PC-3 (cell line): ENCODE measurements at regions not wholly inside any gene's neighbourhood (a gene's known extent, or its start where the extent isn't known, plus 50 kb on each side); places are given as distances from the start of the nearest gene placed in this dataset.
"Not testable (repeated sequence)": the region's sequence is repeated elsewhere in the genome, so short reads cannot be mapped to it uniquely, and the experiment has no call there.

ENCODE experiments used
- ATAC-seq: fragments of 200-7000 bp; cut with Tn5 transposase; 2 replicates; pipeline ENCODE4 v1.9.1; 2020; ENCODE audit warnings: mild to moderate bottlenecking, moderate library complexity
- BruUV-seq: library from RNA; stranded (reverse); fragments of 400-500 nt; replicated peaks from 2 replicates; lab custom pipeline; 2021; lab: Mats Ljungman, UMichigan
- CTCF ChIA-PET: fragments of 300-600 bp; sonication (Branson Sonifier 250); formaldehyde crosslinking; loops from one replicate; lab custom pipeline; 2022; ENCODE audit warnings: antibody characterized with exemption; lab: Charles Lee
- POLR2A ChIA-PET: fragments of 300-600 bp; sonication (Branson Sonifier 250); formaldehyde crosslinking; loops from one replicate; lab custom pipeline; 2022; ENCODE audit warnings: antibody characterized with exemption; ENCODE audit not compliant: unreplicated experiment; lab: Charles Lee
- DNase-seq: peaks from one replicate; pipeline ENCODE4 v3.0.0-alpha.2; 2015
- H2AFZ ChIP-seq: fragments of 300-600 bp; sonication (generic); 2 replicates; pipeline ENCODE4 v1.6.0; 2016; ENCODE audit warnings: antibody characterized with exemption, low read length
- H3F3A ChIP-seq: fragments of 300-600 bp; sonication (generic); one replicate; pipeline ENCODE4 v1.6.0; 2017; ENCODE audit warnings: antibody characterized with exemption, low read length, control low read depth, mild to moderate bottlenecking; ENCODE audit not compliant: unreplicated experiment
- H3K27ac ChIP-seq: fragments of 300-600 bp; sonication (generic); 2 replicates; pipeline ENCODE4 v1.5.1; 2016; ENCODE audit warnings: mild to moderate bottlenecking, low read length
- H3K27me3 ChIP-seq: fragments of 300-600 bp; sonication (generic); 2 replicates; pipeline ENCODE4 v1.6.1; 2016; ENCODE audit warnings: low read length, mixed read lengths
- H3K36me3 ChIP-seq: fragments of 300-600 bp; sonication (generic); 2 replicates; pipeline ENCODE4 v1.6.1; 2016; ENCODE audit warnings: low read depth, mixed run types, low read length, mixed read lengths
- H3K4me1 ChIP-seq: fragments of 300-600 bp; sonication (generic); 2 replicates; pipeline ENCODE4 v1.5.1; 2016; ENCODE audit warnings: low read length; ENCODE audit not compliant: insufficient read depth
- H3K4me2 ChIP-seq: fragments of 300-600 bp; sonication (generic); 2 replicates; pipeline ENCODE4 v1.6.0; 2016; ENCODE audit warnings: low read length
- H3K4me3 ChIP-seq: fragments of 300-600 bp; sonication (generic); 2 replicates; pipeline ENCODE4 v1.5.1; 2016; ENCODE audit warnings: mild to moderate bottlenecking, low read length, mixed read lengths
- H3K79me2 ChIP-seq: fragments of 300-600 bp; sonication (generic); 2 replicates; pipeline ENCODE4 v1.6.1; 2017; ENCODE audit warnings: low read length, mixed read lengths
- H3K9ac ChIP-seq: fragments of 300-600 bp; sonication (generic); 2 replicates; pipeline ENCODE4 v1.6.0; 2016; ENCODE audit warnings: mild to moderate bottlenecking, low read length
- H3K9me2 ChIP-seq: fragments of 300-600 bp; sonication (generic); replicated peaks from 2 replicates; pipeline ENCODE4 v1.6.1; 2016; ENCODE audit warnings: mixed run types, low read length, mixed read lengths
- H3K9me3 ChIP-seq: fragments of 300-600 bp; sonication (generic); 2 replicates; pipeline ENCODE4 v1.6.1; 2016; ENCODE audit warnings: low read length, mixed read lengths
- H4K20me1 ChIP-seq: fragments of 300-600 bp; sonication (generic); 2 replicates; pipeline ENCODE4 v1.6.1; 2016; ENCODE audit warnings: low read length, mixed read lengths
- CTCF ChIP-seq: fragments of 300-600 bp; sonication (generic); conservative IDR thresholded peaks from 2 replicates; pipeline ENCODE4 v1.5.1; 2017; ENCODE audit warnings: antibody characterized with exemption, low read depth, mild to moderate bottlenecking, low read length
- EZH2 ChIP-seq: fragments of 300-600 bp; sonication (generic); IDR thresholded peaks from one replicate; pipeline ENCODE4 v1.6.1; 2017; ENCODE audit warnings: antibody characterized with exemption, mild to moderate bottlenecking, low read length; ENCODE audit not compliant: unreplicated experiment
- EZH2phosphoT487 ChIP-seq: fragments of 300-600 bp; sonication (generic); IDR thresholded peaks from 2 replicates; pipeline ENCODE4 v1.6.1; 2018; ENCODE audit warnings: mild to moderate bottlenecking, antibody characterized with exemption, low read length, borderline replicate concordance
- intact Hi-C: fragments of 100-400 bp; cut with micrococcal nuclease; formaldehyde crosslinking; loops from 2 replicates; pipeline ENCODE4 v1.9.0; 2023

GRCh38 chr7:9600974-9601373 lies 1167.6 kb downstream of the NXPH1 start:
- H3K4me2 ChIP-seq = no peak overlapping the region
- POLR2A ChIA-PET = no interaction called here
- peak; percentile 42; the same call in 1 of the 2 replicates for ATAC-seq

GRCh38 chr7:9603291-9603690 lies 1169.9 kb downstream of the NXPH1 start:
- no peaks in the 10 kb centered on the region for H3K4me1 ChIP-seq
- no TSS peak for BruUV-seq
- no peak overlapping the region for H3K4me3 ChIP-seq

More at GRCh38 chr7:9600974-9601373, 1167.6 kb downstream of the NXPH1 start:
- CTCF ChIA-PET = no interaction called here
- H3K79me2 ChIP-seq = no peaks in the 10 kb centered on the region
- no peaks in the 10 kb centered on the region for H3K36me3 ChIP-seq
- intact Hi-C loops = no loop called here
- TF ChIP-seq CTCF (peak; percentile 38), EZH2 (no peak)
- H3K9me3 ChIP-seq = no peaks in the 10 kb centered on the region
- DNase-seq = peak; percentile 6
- no peaks in the 10 kb centered on the region for H3F3A ChIP-seq
- H3K4me1 ChIP-seq = no peaks in the 10 kb centered on the region
- no peaks in the 10 kb centered on the region for H4K20me1 ChIP-seq
- no peak overlapping the region for H3K4me3 ChIP-seq
- H3K9me2 ChIP-seq = no peaks in the 10 kb centered on the region
- no peak overlapping the region for H3K9ac ChIP-seq
- no peak overlapping the region for H2AFZ ChIP-seq
- H3K27me3 ChIP-seq = no peaks in the 10 kb centered on the region
- no TSS peak for BruUV-seq
- H3K27ac ChIP-seq = no peak overlapping the region

GRCh38 chr7:9608560-9608959 lies 1175.2 kb downstream of the NXPH1 start:
- no peaks in the 10 kb centered on the region for H3K9me3 ChIP-seq
- H3K9ac ChIP-seq = no peak overlapping the region
- no peak overlapping the region for H3K4me3 ChIP-seq
- H2AFZ ChIP-seq = no peak overlapping the region
- TF ChIP-seq CTCF (no peak), EZH2 (no peak), EZH2phosphoT487 (no peak)
- no peak overlapping the region for H3K4me2 ChIP-seq
- DNase-seq = peak; percentile 9
- H3K27me3 ChIP-seq = no peaks in the 10 kb centered on the region
- H4K20me1 ChIP-seq = no peaks in the 10 kb centered on the region
- H3K4me1 ChIP-seq = no peaks in the 10 kb centered on the region
- peak; percentile 56 for ATAC-seq
- H3F3A ChIP-seq = no peaks in the 10 kb centered on the region
- no TSS peak for BruUV-seq
- H3K9me2 ChIP-seq = no peaks in the 10 kb centered on the region
- no peaks in the 10 kb centered on the region for H3K36me3 ChIP-seq
- POLR2A ChIA-PET = no interaction called here
- CTCF ChIA-PET = no interaction called here
- intact Hi-C loops = no loop called here
- H3K79me2 ChIP-seq = no peaks in the 10 kb centered on the region
- no peak overlapping the region for H3K27ac ChIP-seq

More at GRCh38 chr7:9603291-9603690, 1169.9 kb downstream of the NXPH1 start:
- H3K9ac ChIP-seq = no peak overlapping the region
- H3K9me2 ChIP-seq = no peaks in the 10 kb centered on the region
- no peaks in the 10 kb centered on the region for H3K9me3 ChIP-seq
- H2AFZ ChIP-seq = no peak overlapping the region
- no peak for ATAC-seq
- H3K4me2 ChIP-seq = no peak overlapping the region
- H3F3A ChIP-seq = no peaks in the 10 kb centered on the region
- intact Hi-C loops = no loop called here
- no peaks in the 10 kb centered on the region for H3K36me3 ChIP-seq
- no peaks in the 10 kb centered on the region for H4K20me1 ChIP-seq
- ChIA-PET CTCF (no interaction called here), POLR2A (no interaction called here)
- TF ChIP-seq CTCF (no peak), EZH2 (no peak), EZH2phosphoT487 (no peak)
- no peak for DNase-seq
- H3K27me3 ChIP-seq = no peaks in the 10 kb centered on the region
- H3K79me2 ChIP-seq = no peaks in the 10 kb centered on the region
- no peak overlapping the region for H3K27ac ChIP-seq

- CTCF ChIA-PET, H3K79me2 ChIP-seq: not testable (repeated sequence)
These were observed 1187.5 kb downstream of the NXPH1 start for GRCh38 chr7:9620899-9621298.

More at GRCh38 chr7:9620899-9621298, 1187.5 kb downstream of the NXPH1 start:
- H2AFZ ChIP-seq, H3K27ac ChIP-seq, intact Hi-C loops, POLR2A ChIA-PET, H3K4me3 ChIP-seq, H3K9me3 ChIP-seq, H3K9ac ChIP-seq, H3K27me3 ChIP-seq, H3K4me2 ChIP-seq, H4K20me1 ChIP-seq, H3K36me3 ChIP-seq, DNase-seq, H3K4me1 ChIP-seq, H3K9me2 ChIP-seq, BruUV-seq, ATAC-seq, H3F3A ChIP-seq: not testable (repeated sequence)
